22Rv1 (cell line): ENCODE measurements at regions not wholly inside any gene's neighbourhood (a gene's known extent, or its start where the extent isn't known, plus 50 kb on each side); places are given as distances from the start of the nearest gene placed in this dataset.

Experiments used
- H3K27ac ChIP-seq: fragments of 450-650 bp; 2 replicates; pipeline ENCODE4 v1.5.1; 2017
- ZFX ChIP-seq: fragments of 450-650 bp; IDR thresholded peaks from 2 replicates; pipeline ENCODE4 v1.6.1; 2017; ENCODE audit warnings: antibody characterized with exemption, borderline replicate concordance
- TF ChIP-seq, protein P1 (sequence below): fragments of 450-650 bp; IDR thresholded peaks from 2 replicates; pipeline ENCODE4 v1.5.1; 2017; ENCODE audit warnings: mild to moderate bottlenecking

DNA sequence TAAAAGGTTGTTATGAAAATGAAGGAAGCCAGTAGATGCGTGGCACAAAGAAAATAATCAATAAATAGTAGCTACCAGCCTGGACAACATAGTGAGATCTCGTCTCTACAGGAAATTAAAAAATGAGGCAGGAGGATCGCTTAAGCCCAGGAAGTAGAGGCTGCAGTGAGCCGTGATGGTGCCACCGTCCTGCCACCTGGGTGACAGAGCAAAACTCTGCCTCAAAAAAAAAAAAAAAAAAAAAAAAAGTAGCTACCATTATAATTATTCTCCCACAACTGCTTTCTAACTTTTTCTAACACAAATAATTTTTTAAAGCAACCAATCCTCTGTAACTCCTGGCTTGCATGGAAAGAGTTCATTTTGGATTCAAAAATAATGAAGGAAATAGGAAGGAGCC, 133.0 kb downstream of the NDUFA12 start:
- TF ChIP-seq, protein P1, sequence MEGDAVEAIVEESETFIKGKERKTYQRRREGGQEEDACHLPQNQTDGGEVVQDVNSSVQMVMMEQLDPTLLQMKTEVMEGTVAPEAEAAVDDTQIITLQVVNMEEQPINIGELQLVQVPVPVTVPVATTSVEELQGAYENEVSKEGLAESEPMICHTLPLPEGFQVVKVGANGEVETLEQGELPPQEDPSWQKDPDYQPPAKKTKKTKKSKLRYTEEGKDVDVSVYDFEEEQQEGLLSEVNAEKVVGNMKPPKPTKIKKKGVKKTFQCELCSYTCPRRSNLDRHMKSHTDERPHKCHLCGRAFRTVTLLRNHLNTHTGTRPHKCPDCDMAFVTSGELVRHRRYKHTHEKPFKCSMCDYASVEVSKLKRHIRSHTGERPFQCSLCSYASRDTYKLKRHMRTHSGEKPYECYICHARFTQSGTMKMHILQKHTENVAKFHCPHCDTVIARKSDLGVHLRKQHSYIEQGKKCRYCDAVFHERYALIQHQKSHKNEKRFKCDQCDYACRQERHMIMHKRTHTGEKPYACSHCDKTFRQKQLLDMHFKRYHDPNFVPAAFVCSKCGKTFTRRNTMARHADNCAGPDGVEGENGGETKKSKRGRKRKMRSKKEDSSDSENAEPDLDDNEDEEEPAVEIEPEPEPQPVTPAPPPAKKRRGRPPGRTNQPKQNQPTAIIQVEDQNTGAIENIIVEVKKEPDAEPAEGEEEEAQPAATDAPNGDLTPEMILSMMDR = no peak
- no peak overlapping the region for H3K27ac ChIP-seq

DNA sequence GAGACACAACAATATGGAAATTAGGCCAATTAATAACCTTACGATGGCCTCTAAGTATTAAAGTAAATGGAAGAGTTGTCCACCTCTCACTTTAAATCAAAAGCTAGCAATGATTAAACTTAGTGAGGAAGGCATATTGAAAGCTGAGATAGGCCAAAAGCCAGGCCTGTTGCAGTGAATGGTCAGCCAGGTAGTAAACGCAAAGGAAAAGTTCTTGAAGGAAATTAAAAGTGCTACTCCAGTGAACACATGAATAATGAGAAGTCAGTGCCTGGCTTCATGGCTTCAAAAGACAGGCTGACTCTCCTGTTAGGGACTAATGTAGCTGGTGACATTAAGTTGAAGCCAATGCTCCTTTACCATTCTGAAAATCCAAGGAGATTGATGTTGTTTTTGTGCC, 135.3 kb downstream of the NDUFA12 start:
- TF ChIP-seq, protein P1 = no peak
- no peak for TF ChIP-seq ZFX
- no peak overlapping the region for H3K27ac ChIP-seq

DNA sequence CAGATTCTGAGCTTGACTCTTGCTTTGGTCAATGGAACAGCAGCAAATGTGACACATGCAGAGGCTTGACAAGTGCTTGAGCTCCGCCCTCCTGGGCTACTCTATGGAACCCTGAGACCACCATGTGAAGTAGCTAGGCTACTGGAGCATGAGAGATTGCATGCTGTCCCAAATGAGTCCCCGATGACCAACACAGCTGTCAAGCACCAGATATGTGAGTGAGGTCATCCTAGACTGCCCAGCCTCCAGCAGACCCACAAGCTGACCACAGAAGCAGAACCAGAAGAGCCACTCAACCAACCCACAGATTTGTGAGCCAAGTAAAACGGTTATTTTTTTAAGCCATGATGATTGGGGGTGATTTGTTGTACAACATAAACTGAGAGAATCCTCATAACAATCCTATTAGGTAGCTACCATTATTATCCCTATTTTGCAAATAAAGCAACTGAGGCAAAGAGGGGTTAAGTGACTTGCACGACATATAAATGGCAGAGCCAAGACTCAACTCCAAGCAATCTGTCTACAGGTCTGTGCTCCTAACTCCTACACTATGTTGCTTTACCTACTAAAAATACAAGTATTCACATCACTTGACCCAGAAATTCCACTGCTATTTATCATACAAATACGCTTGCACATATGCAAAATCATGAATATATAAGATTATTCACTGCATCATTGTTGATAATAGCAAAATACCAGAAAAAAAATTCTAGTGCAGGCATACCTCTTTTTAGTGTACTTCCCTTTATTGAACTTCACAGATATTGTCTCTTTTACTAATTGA, 136.2 kb downstream of the NDUFA12 start:
- TF ChIP-seq, protein P1 = no peak
- TF ChIP-seq ZFX = no peak

DNA sequence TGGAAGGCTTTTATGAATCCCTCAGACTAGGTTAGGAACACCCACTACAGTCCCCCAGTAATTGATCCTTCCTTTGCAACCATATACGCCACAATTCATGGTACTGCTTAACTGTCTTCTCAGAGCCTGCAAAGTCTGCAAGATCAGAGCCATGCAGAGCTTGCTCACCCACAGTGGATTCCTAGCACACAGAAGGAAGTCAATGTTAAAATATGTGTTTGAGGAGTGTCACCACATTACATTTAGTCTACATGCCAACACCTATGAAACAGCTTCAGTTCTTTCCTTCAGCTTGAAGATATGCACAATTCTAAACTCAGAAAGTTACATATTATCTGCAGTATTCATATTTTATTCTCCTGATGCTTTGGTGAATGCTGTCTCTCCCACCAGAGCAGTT, 138.5 kb downstream of the NDUFA12 start:
- TF ChIP-seq, protein P1 = no peak
- no peak for TF ChIP-seq ZFX
- no peak overlapping the region for H3K27ac ChIP-seq

More for the DNA sequence above, 136.2 kb downstream of the NDUFA12 start:
- no peak overlapping the region for H3K27ac ChIP-seq

DNA sequence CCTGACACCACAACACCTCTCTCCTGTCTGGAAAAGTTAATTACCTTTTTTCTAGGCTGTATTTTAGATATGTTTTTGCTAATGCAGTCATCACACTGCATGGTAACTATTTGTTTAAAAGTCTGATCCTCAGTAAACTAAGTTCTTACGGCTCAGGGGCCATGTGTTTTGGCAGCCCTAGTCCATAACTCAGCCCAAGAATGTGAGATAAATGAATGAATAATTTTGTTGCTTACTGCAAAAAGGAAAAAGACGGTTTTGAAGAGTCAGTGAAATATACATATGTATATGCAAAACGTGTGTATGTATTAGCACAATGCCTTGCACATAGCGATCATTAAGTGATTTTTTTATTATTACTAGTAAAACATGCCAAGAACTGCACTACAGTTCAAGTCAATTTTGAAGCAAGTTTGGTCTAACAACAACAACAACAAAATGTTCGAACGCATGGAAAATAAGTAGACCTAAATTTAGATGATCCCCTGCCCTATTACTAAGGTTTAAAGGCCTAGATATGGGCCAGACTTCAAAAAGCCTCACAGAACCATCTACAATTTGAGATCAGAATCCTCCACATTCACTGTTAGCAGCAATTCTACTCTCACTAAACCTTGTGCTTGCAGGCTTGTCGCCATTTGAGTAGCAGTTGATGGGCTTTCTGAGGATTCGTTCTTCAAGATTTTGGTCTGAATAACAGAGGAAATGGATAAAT, 140.0 kb downstream of the NDUFA12 start:
- no peak overlapping the region for H3K27ac ChIP-seq
- TF ChIP-seq, protein P1 = no peak
- no peak for TF ChIP-seq ZFX

DNA sequence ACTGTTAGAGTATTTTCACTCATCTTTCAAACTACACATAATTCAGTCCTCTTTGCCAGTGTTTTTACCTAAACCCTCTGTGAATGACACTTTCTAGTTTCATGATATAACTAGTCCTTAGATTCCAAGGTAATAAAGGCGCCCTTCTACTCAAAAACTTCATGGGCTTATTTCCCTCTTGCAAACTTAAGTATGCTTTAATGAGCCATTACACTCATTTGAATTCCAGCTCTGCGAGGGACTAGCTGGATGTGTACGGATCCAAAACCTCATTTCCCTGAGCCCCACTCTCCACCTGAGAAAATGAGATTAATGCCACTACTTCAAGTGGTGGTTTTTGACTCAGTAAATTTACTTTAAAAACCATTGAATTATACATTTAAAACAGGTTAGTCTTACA, 141.1 kb downstream of the NDUFA12 start:
- TF ChIP-seq, protein P1 = no peak
- TF ChIP-seq ZFX = no peak
- H3K27ac ChIP-seq = no peak overlapping the region

DNA sequence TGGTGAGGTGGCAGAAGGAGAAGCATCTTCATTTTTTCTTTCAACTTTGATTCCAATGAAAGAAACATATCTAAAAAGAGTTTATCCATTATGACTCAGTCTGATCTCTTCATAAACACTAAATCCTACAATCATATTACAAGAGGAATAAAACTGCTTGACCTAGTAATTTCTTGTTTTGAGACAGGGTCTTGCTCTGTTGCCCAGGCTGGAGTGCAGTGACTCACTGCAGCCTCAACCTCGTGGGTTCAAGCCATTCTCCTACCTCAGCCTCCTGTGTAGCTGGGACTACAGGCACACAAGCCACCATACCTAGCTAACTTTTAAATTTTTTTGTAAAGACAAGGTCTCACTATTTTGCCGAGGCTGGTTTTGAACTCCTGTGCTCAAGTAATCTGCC, 147.2 kb downstream of the NDUFA12 start:
- TF ChIP-seq ZFX = no peak
- TF ChIP-seq, protein P1 = no peak

More for the DNA sequence above, 147.2 kb downstream of the NDUFA12 start:
- no peak overlapping the region for H3K27ac ChIP-seq
